ENCODE measurements at regions not wholly inside any gene's neighbourhood (a gene's known extent, or its start where the extent isn't known, plus 50 kb on each side); places are given as distances from the start of the nearest gene placed in this dataset.
"Not testable (repeated sequence)": the region's sequence is repeated elsewhere in the genome, so short reads cannot be mapped to it uniquely, and the experiment has no call there.

GRCh38 chr6:137977206-137977605, 110.1 kb downstream of the TNFAIP3 start:
- Histone ChIP-seq H3K36me3 (no peaks in the 10 kb centered on the region), H3K4me3 (no peak overlapping the region), H3K9me3 (no peaks in the 10 kb centered on the region), H3K4me1 (peaks cover 0 to 29% (median 0%) of the 10 kb centered on the region in 4 donors), H3K27ac (no peak overlapping the region), H3K27me3 (no peaks in the 10 kb centered on the region)
- no peak for TF ChIP-seq POLR2AphosphoS5 (IDR thresholded peaks at IDR 0.05)
- no peak for TF ChIP-seq POLR2A (IDR thresholded peaks at IDR 0.05)
- no peak for TF ChIP-seq CTCF (IDR thresholded peaks at IDR 0.05)
- TF ChIP-seq EP300 (IDR thresholded peaks at IDR 0.05) = no peak
- no peak for DNase-seq
- intact Hi-C loops (cut with DNase I; ENCODE audit: low total_unique reads) = no loop called here
- 81 to 95% (median 82%) methylated on average over 6 of the region's 6 CpGs for WGBS, 5 donors

GRCh38 chr6:137977814-137978213, 110.8 kb downstream of the TNFAIP3 start:
- H3K9me3 ChIP-seq = no peaks in the 10 kb centered on the region
- intact Hi-C loops (cut with DNase I; ENCODE audit: low total_unique reads) = no loop called here
- H3K27me3 ChIP-seq = no peaks in the 10 kb centered on the region
- no peak overlapping the region for H3K4me3 ChIP-seq
- H3K27ac ChIP-seq = no peak overlapping the region
- TF ChIP-seq POLR2AphosphoS5 (IDR thresholded peaks at IDR 0.05) = no peak
- TF ChIP-seq POLR2A (IDR thresholded peaks at IDR 0.05) = no peak
- no peak for TF ChIP-seq CTCF (IDR thresholded peaks at IDR 0.05)
- TF ChIP-seq EP300 (IDR thresholded peaks at IDR 0.05) = no peak
- 51 to 75% (median 56%) methylated on average over 3 of the region's 3 CpGs for WGBS, 5 donors
- H3K4me1 ChIP-seq = peaks cover 0 to 29% (median 0%) of the 10 kb centered on the region in 4 donors
- no peaks in the 10 kb centered on the region for H3K36me3 ChIP-seq
- DNase-seq = peak in 1 of 2 donors; percentile 32

- 55 to 67% (median 57%) methylated on average over 8 of the region's 8 CpGs for WGBS, 5 donors
- Histone ChIP-seq H3K36me3 (no peaks in the 10 kb centered on the region), H3K27ac (no peak overlapping the region), H3K9me3 (no peaks in the 10 kb centered on the region), H3K27me3 (no peaks in the 10 kb centered on the region), H3K4me3 (no peak overlapping the region), H3K4me1 (peaks cover 0 to 29% (median 0%) of the 10 kb centered on the region in 4 donors)
- DNase-seq = peak in 1 of 2 donors; percentile 41
- intact Hi-C loops (cut with DNase I; ENCODE audit: low total_unique reads) = no loop called here
- TF ChIP-seq POLR2A (IDR thresholded peaks at IDR 0.05) (no peak), CTCF (IDR thresholded peaks at IDR 0.05) (no peak), POLR2AphosphoS5 (IDR thresholded peaks at IDR 0.05) (no peak), EP300 (IDR thresholded peaks at IDR 0.05) (no peak)
Measured at GRCh38 chr6:137978252-137978896, 111.3 kb downstream of the TNFAIP3 start.

- WGBS, 5 donors = 53 to 74% (median 71%) methylated on average over 6 of the region's 6 CpGs
- peaks cover 0 to 29% (median 0%) of the 10 kb centered on the region in 4 donors for H3K4me1 ChIP-seq
- H3K36me3 ChIP-seq; H3K4me3 ChIP-seq; DNase-seq; H3K9me3 ChIP-seq; intact Hi-C loops (cut with DNase I; ENCODE audit: low total_unique reads); H3K27ac ChIP-seq; H3K27me3 ChIP-seq: not testable (repeated sequence)
Measured at GRCh38 chr6:137979263-137979662, 112.2 kb downstream of the TNFAIP3 start.

- no peak for DNase-seq
- TF ChIP-seq POLR2AphosphoS5 (IDR thresholded peaks at IDR 0.05) (no peak), CTCF (IDR thresholded peaks at IDR 0.05) (no peak), POLR2A (IDR thresholded peaks at IDR 0.05) (no peak), EP300 (IDR thresholded peaks at IDR 0.05) (no peak)
- Histone ChIP-seq H3K27ac (no peak overlapping the region), H3K9me3 (no peaks in the 10 kb centered on the region), H3K36me3 (no peaks in the 10 kb centered on the region), H3K4me1 (peaks cover 0 to 17% (median 0%) of the 10 kb centered on the region in 4 donors), H3K4me3 (no peak overlapping the region), H3K27me3 (no peaks in the 10 kb centered on the region)
- WGBS, 5 donors = 67 to 91% (median 81%) methylated on average over 1 of the region's 1 CpG
- intact Hi-C loops (cut with DNase I; ENCODE audit: low total_unique reads) = no loop called here
Measured at GRCh38 chr6:137980777-137981176, 113.7 kb downstream of the TNFAIP3 start.

Measured in stomach (tissue), 8 donors.